ENCODE measurements at regions not wholly inside any gene's neighbourhood (a gene's known extent, or its start where the extent isn't known, plus 50 kb on each side); places are given as distances from the start of the nearest gene placed in this dataset.

GRCh38 chr19:31770223-31770622, 421.0 kb upstream of the TSHZ3 start:
- TF ChIP-seq CTCF (IDR thresholded peaks at IDR 0.05; ENCODE audit: low read depth, low read length) = no peak
- H3K4me3 ChIP-seq (ENCODE audit: low read depth, low read length) = no peak overlapping the region
- ChIA-PET CTCF (no interaction called here), POLR2A (no interaction called here)
- H3K27ac ChIP-seq (ENCODE audit: low read depth, low read length) = no peak overlapping the region
- no peaks in the 10 kb centered on the region for H3K27me3 ChIP-seq (ENCODE audit: control insufficient read depth, insufficient read depth, low read length)
- H3K9me3 ChIP-seq (ENCODE audit: control insufficient read depth, insufficient read depth, low read length) = no peaks in the 10 kb centered on the region
- no peak for DNase-seq (ENCODE audit: low read depth, low spot score)

- DNase-seq (ENCODE audit: low read depth, low spot score) = no peak
- Histone ChIP-seq H3K4me3 (ENCODE audit: low read depth, low read length) (no peak overlapping the region), H3K27ac (ENCODE audit: low read depth, low read length) (no peak overlapping the region), H3K9me3 (ENCODE audit: control insufficient read depth, insufficient read depth, low read length) (no peaks in the 10 kb centered on the region), H3K27me3 (ENCODE audit: control insufficient read depth, insufficient read depth, low read length) (no peaks in the 10 kb centered on the region)
- no peak for TF ChIP-seq CTCF (IDR thresholded peaks at IDR 0.05; ENCODE audit: low read depth, low read length)
- ChIA-PET CTCF (no interaction called here), POLR2A (no interaction called here)
Observed at GRCh38 chr19:31772915-31773314, 423.7 kb upstream of the TSHZ3 start.

- TF ChIP-seq CTCF (IDR thresholded peaks at IDR 0.05; ENCODE audit: low read depth, low read length) = no peak
- no peaks in the 10 kb centered on the region for H3K27me3 ChIP-seq (ENCODE audit: control insufficient read depth, insufficient read depth, low read length)
- ChIA-PET CTCF (no interaction called here), POLR2A (no interaction called here)
- H3K9me3 ChIP-seq (ENCODE audit: control insufficient read depth, insufficient read depth, low read length) = no peaks in the 10 kb centered on the region
- no peak overlapping the region for H3K4me3 ChIP-seq (ENCODE audit: low read depth, low read length)
- no peak for DNase-seq (ENCODE audit: low read depth, low spot score)
- H3K27ac ChIP-seq (ENCODE audit: low read depth, low read length) = no peak overlapping the region
Observed at GRCh38 chr19:31781542-31781941, 432.3 kb upstream of the TSHZ3 start.

- POLR2A ChIA-PET = no interaction called here
- H3K27me3 ChIP-seq (ENCODE audit: control insufficient read depth, insufficient read depth, low read length) = no peaks in the 10 kb centered on the region
- CTCF ChIA-PET = no interaction called here
- DNase-seq (ENCODE audit: low read depth, low spot score) = no peak
- H3K27ac ChIP-seq (ENCODE audit: low read depth, low read length) = no peak overlapping the region
- H3K9me3 ChIP-seq (ENCODE audit: control insufficient read depth, insufficient read depth, low read length) = no peaks in the 10 kb centered on the region
- no peak overlapping the region for H3K4me3 ChIP-seq (ENCODE audit: low read depth, low read length)
- no peak for TF ChIP-seq CTCF (IDR thresholded peaks at IDR 0.05; ENCODE audit: low read depth, low read length)
Observed at GRCh38 chr19:31783592-31783991, 434.4 kb upstream of the TSHZ3 start.

GRCh38 chr19:31784671-31785101, 435.4 kb upstream of the TSHZ3 start:
- POLR2A ChIA-PET = no interaction called here
- DNase-seq (ENCODE audit: low read depth, low spot score) = no peak
- no peak overlapping the region for H3K4me3 ChIP-seq (ENCODE audit: low read depth, low read length)
- CTCF ChIA-PET = no interaction called here
- TF ChIP-seq CTCF (IDR thresholded peaks at IDR 0.05; ENCODE audit: low read depth, low read length) = no peak
- H3K27ac ChIP-seq (ENCODE audit: low read depth, low read length) = no peak overlapping the region
- H3K27me3 ChIP-seq (ENCODE audit: control insufficient read depth, insufficient read depth, low read length) = no peaks in the 10 kb centered on the region
- H3K9me3 ChIP-seq (ENCODE audit: control insufficient read depth, insufficient read depth, low read length) = no peaks in the 10 kb centered on the region

All from AG04450 (cell line).